NCI-H1436 treated with DMSO at 0.1 percent for 48 hours (cell line): ENCODE measurements at regions not wholly inside any gene's neighbourhood (a gene's known extent, or its start where the extent isn't known, plus 50 kb on each side); places are given as distances from the start of the nearest gene placed in this dataset.
"Not testable (repeated sequence)": the region's sequence is repeated elsewhere in the genome, so short reads cannot be mapped to it uniquely, and the experiment has no call there.

Experiments
- DNase-seq: peaks from one replicate; lab custom pipeline; 2025; lab: John Stamatoyannopoulos, UW

- DNase-seq: no peak
Measured at GRCh38 chr4:26242451-26242850, 78.4 kb upstream of the RBPJ start.

GRCh38 chr4:26244138-26244537 lies 76.7 kb upstream of the RBPJ start:
- DNase-seq: not testable (repeated sequence)

- no peak for DNase-seq
Measured at GRCh38 chr4:26248647-26249046, 72.2 kb upstream of the RBPJ start.

- DNase-seq: no peak
Measured at GRCh38 chr4:26252349-26253025, 68.3 kb upstream of the RBPJ start.

- no peak for DNase-seq
Measured at GRCh38 chr4:26253968-26254367, 66.8 kb upstream of the RBPJ start.

GRCh38 chr4:26255989-26256388 lies 64.8 kb upstream of the RBPJ start:
- DNase-seq: no peak

- DNase-seq: not testable (repeated sequence)
Measured at GRCh38 chr4:26257444-26257843, 63.4 kb upstream of the RBPJ start.

GRCh38 chr4:26257850-26258249 lies 63.0 kb upstream of the RBPJ start:
- no peak for DNase-seq

GRCh38 chr4:26260571-26260970 lies 60.2 kb upstream of the RBPJ start:
- no peak for DNase-seq

- DNase-seq: no peak
Measured at GRCh38 chr4:26261405-26261804, 59.4 kb upstream of the RBPJ start.

GRCh38 chr4:26263165-26263564 lies 57.6 kb upstream of the RBPJ start:
- DNase-seq: no peak

- DNase-seq: no peak
Measured at GRCh38 chr4:26264109-26264508, 56.7 kb upstream of the RBPJ start.

- DNase-seq: no peak
Measured at GRCh38 chr4:26267087-26267486, 53.7 kb upstream of the RBPJ start.

- DNase-seq: no peak
Measured at GRCh38 chr4:26268246-26268645, 52.6 kb upstream of the RBPJ start.

- DNase-seq: no peak
Measured at GRCh38 chr4:26269038-26269437, 51.8 kb upstream of the RBPJ start.
